H9 (cell line): ENCODE measurements at regions not wholly inside any gene's neighbourhood (a gene's known extent, or its start where the extent isn't known, plus 50 kb on each side); places are given as distances from the start of the nearest gene placed in this dataset.

Experiments
- DNase-seq: peaks from one replicate; pipeline ENCODE4 v3.0.0-alpha.2; 2017
- H2AFZ ChIP-seq: one replicate; pipeline ENCODE4 v1.6.1; 2013; ENCODE audit warnings: mild to moderate bottlenecking, low read length, control low read depth, moderate library complexity
- H2AK5ac ChIP-seq: 2 replicates; pipeline ENCODE4 v1.6.1; 2013; ENCODE audit warnings: low read length, control low read depth, mixed read lengths; ENCODE audit not compliant: insufficient read length
- H2BK120ac ChIP-seq: one replicate; pipeline ENCODE4 v1.6.1; 2013; ENCODE audit warnings: low read depth, mild to moderate bottlenecking, low read length, control low read depth, inconsistent platforms; ENCODE audit not compliant: poor library complexity, severe bottlenecking
- H2BK12ac ChIP-seq: 2 replicates; pipeline ENCODE4 v1.6.1; 2013; ENCODE audit warnings: low read length, control low read depth, mixed read lengths, low read depth; ENCODE audit not compliant: insufficient read length
- H2BK15ac ChIP-seq: 2 replicates; pipeline ENCODE4 v1.6.1; 2013; ENCODE audit warnings: low read depth, low read length, control low read depth
- H2BK20ac ChIP-seq: one replicate; pipeline ENCODE4 v1.6.1; 2013; ENCODE audit warnings: low read depth, mild to moderate bottlenecking, low read length, control low read depth, inconsistent platforms; ENCODE audit not compliant: poor library complexity, severe bottlenecking
- H2BK5ac ChIP-seq: 2 replicates; pipeline ENCODE4 v1.6.1; 2013; ENCODE audit warnings: low read length, control low read depth, mixed read lengths; ENCODE audit not compliant: insufficient read length
- H3K14ac ChIP-seq: 2 replicates; pipeline ENCODE4 v1.6.1; 2013; ENCODE audit warnings: low read length, control low read depth; ENCODE audit not compliant: insufficient read depth
- H3K18ac ChIP-seq: 2 replicates; pipeline ENCODE4 v1.6.1; 2013; ENCODE audit warnings: low read depth, mild to moderate bottlenecking, mixed read lengths, low read length, control low read depth; ENCODE audit not compliant: insufficient read length
- H3K23ac ChIP-seq: 2 replicates; pipeline ENCODE4 v1.6.1; 2013; ENCODE audit warnings: low read length, control low read depth, mixed read lengths, low read depth; ENCODE audit not compliant: insufficient read length
- H3K23me2 ChIP-seq: 2 replicates; pipeline ENCODE4 v1.6.1; 2013; ENCODE audit warnings: low read depth, mild to moderate bottlenecking, mixed read lengths, low read length, control low read depth; ENCODE audit not compliant: insufficient read length, poor library complexity, severe bottlenecking
- H3K27ac ChIP-seq: 2 replicates; pipeline ENCODE4 v1.5.1; 2013; ENCODE audit warnings: low read length, control low read depth, mixed read lengths, low read depth; ENCODE audit not compliant: insufficient read length
- H3K27me3 ChIP-seq: 2 replicates; pipeline ENCODE4 v1.6.1; 2013; ENCODE audit warnings: low read length, control low read depth, inconsistent platforms; ENCODE audit not compliant: insufficient read depth
- H3K4ac ChIP-seq: 2 replicates; pipeline ENCODE4 v1.6.1; 2013; ENCODE audit warnings: low read depth, mild to moderate bottlenecking, control low read depth, inconsistent platforms, low read length, moderate library complexity
- H3K4me1 ChIP-seq: 2 replicates; pipeline ENCODE4 v1.6.1; 2013; ENCODE audit warnings: low read length, control low read depth, inconsistent platforms; ENCODE audit not compliant: insufficient read depth
- H3K4me2 ChIP-seq: 2 replicates; pipeline ENCODE4 v1.6.1; 2013; ENCODE audit warnings: low read length, control low read depth, mixed read lengths; ENCODE audit not compliant: insufficient read length, insufficient read depth
- H3K56ac ChIP-seq: 2 replicates; pipeline ENCODE4 v1.6.1; 2013; ENCODE audit warnings: low read depth, mild to moderate bottlenecking, mixed read lengths, low read length, control low read depth; ENCODE audit not compliant: insufficient read length
- H3K79me1 ChIP-seq: 2 replicates; pipeline ENCODE4 v1.6.1; 2013; ENCODE audit warnings: low read depth, mild to moderate bottlenecking, moderate library complexity, low read length, control low read depth, inconsistent platforms; ENCODE audit not compliant: insufficient read depth, poor library complexity, severe bottlenecking
- H3K79me2 ChIP-seq: 2 replicates; pipeline ENCODE4 v1.6.1; 2013; ENCODE audit warnings: low read length, control low read depth, inconsistent platforms; ENCODE audit not compliant: insufficient read depth
- H3K9ac ChIP-seq: 2 replicates; pipeline ENCODE4 v1.6.1; 2013; ENCODE audit warnings: low read length, control low read depth, mixed read lengths; ENCODE audit not compliant: insufficient read length; ENCODE audit errors: extremely low read depth
- H3K9me3 ChIP-seq: one replicate; pipeline ENCODE4 v1.6.1; 2013; ENCODE audit warnings: low read depth, low read length, inconsistent platforms; ENCODE audit not compliant: control insufficient read depth
- H3T11ph ChIP-seq: one replicate; pipeline ENCODE4 v1.6.1; 2013; ENCODE audit warnings: mild to moderate bottlenecking, low read length, control low read depth, inconsistent platforms
- H4K20me1 ChIP-seq: one replicate; pipeline ENCODE4 v1.6.1; 2013; ENCODE audit not compliant: control insufficient read depth, insufficient read length, insufficient read depth
- H4K5ac ChIP-seq: 2 replicates; pipeline ENCODE4 v1.6.1; 2013; ENCODE audit warnings: low read depth, mild to moderate bottlenecking, mixed read lengths, low read length, control low read depth; ENCODE audit not compliant: insufficient read length
- H4K8ac ChIP-seq: replicated peaks from 2 replicates; pipeline ENCODE4 v1.6.1; 2013; ENCODE audit warnings: low read length, control low read depth, mixed read lengths, low read depth; ENCODE audit not compliant: insufficient read length
- H4K91ac ChIP-seq: 2 replicates; pipeline ENCODE4 v1.6.1; 2013; ENCODE audit warnings: low read depth, mild to moderate bottlenecking, moderate library complexity, mixed read lengths, low read length, control low read depth; ENCODE audit not compliant: insufficient read length
- H3K27ac Mint-ChIP-seq, 3 experiments: 2 replicates in 2 of 3; 3 replicates in 1 of 3; pipeline ENCODE4 v1.8.0; 2020 to 2021; ENCODE audit warnings: mixed read lengths in 3 of 3, mild to moderate bottlenecking in 1 of 3, moderate library complexity in 1 of 3
- H3K27me3 Mint-ChIP-seq: 2 replicates; pipeline ENCODE4 v1.8.0; 2021; ENCODE audit warnings: low read depth, mild to moderate bottlenecking, moderate library complexity, mixed read lengths
- H3K36me3 Mint-ChIP-seq, 3 experiments: 2 replicates in 2 of 3; 3 replicates in 1 of 3; pipeline ENCODE4 v1.8.0; 2020 to 2021; ENCODE audit warnings: low read depth in 3 of 3, mixed read lengths in 3 of 3; ENCODE audit not compliant: insufficient read depth in 1 of 3
- H3K4me1 Mint-ChIP-seq, 2 experiments: 2 replicates each; pipeline ENCODE4 v1.8.0; 2020; ENCODE audit warnings: mixed read lengths in 2 of 2
- H3K4me3 Mint-ChIP-seq, 2 experiments: 2 replicates in 1 of 2; 3 replicates in 1 of 2; pipeline ENCODE4 v1.8.0; 2020 to 2021; ENCODE audit warnings: mild to moderate bottlenecking in 2 of 2, mixed read lengths in 2 of 2, moderate library complexity in 1 of 2
- H3K9me3 Mint-ChIP-seq, 2 experiments: 2 replicates in 1 of 2; 3 replicates in 1 of 2; pipeline ENCODE4 v1.8.0; 2020; ENCODE audit warnings: mild to moderate bottlenecking in 2 of 2, mixed read lengths in 2 of 2, moderate library complexity in 1 of 2
- CTCF ChIP-seq: fragments of 200-600 bp; sonication (generic); conservative IDR thresholded peaks from 3 replicates; pipeline ENCODE4 v1.8.0; 2021; ENCODE audit warnings: antibody characterized with exemption, mild to moderate bottlenecking
- WGBS: extraction: QIAGEN DNeasy Blood & Tissue Kit; methylation state at CpG from one replicate; pipeline ENCODE4 v1.1.7; 2013; ENCODE audit warnings: missing lambda C conversion rate, low lambda C conversion rate, mixed read lengths; ENCODE audit not compliant: insufficient read length; ENCODE audit errors: extremely low coverage; 5-methylcytosine and 5-hydroxymethylcytosine counted together

GRCh38 chr1:148353461-148354283 is 129.4 kb downstream of the PPIAL4G start:
- peak; percentile 87 for DNase-seq
- Histone ChIP-seq H3K56ac (no peak overlapping the region), H3K18ac (no peak overlapping the region), H2BK12ac (no peak overlapping the region), H3K23ac (no peak overlapping the region), H3K27me3 (peaks cover 3% of the 10 kb centered on the region; the same call in 1 of the 2 replicates), H2BK120ac (no peak overlapping the region), H3K9ac (peak overlapping the region; percentile 23), H2BK15ac (no peak overlapping the region), H3K23me2 (peaks cover 15% of the 10 kb centered on the region), H3K4me2 (peak overlapping the region; percentile 77), H2AFZ (peak overlapping the region; percentile 14), H3K14ac (no peak overlapping the region), H4K91ac (no peak overlapping the region), H3K79me2 (no peaks in the 10 kb centered on the region), H3T11ph (no peak overlapping the region), H2BK20ac (no peak overlapping the region), H3K79me1 (no peaks in the 10 kb centered on the region), H4K5ac (no peak overlapping the region), H2BK5ac (no peak overlapping the region), H3K27ac (no peak overlapping the region), H4K20me1 (no peaks in the 10 kb centered on the region), H4K8ac (no peak overlapping the region), H3K4me1 (no peaks in the 10 kb centered on the region), H3K4ac (no peak overlapping the region), H2AK5ac (no peak overlapping the region), H3K9me3 (no peaks in the 10 kb centered on the region)
- H3K4me1 Mint-ChIP-seq: peaks cover 7 to 13% of the 10 kb centered on the region in 2 experiments
- peak overlapping the region in 1 of 3 experiments; percentile 63; a peak in 2 of 7 replicates for H3K27ac Mint-ChIP-seq
- H3K27me3 Mint-ChIP-seq: peaks cover 49% of the 10 kb centered on the region
- no peaks in the 10 kb centered on the region for H3K9me3 Mint-ChIP-seq
- H3K36me3 Mint-ChIP-seq: no peaks in the 10 kb centered on the region
- peak overlapping the region; percentile 69 to 86 for H3K4me3 Mint-ChIP-seq
- TF ChIP-seq CTCF: no peak
- no CpG with 5 or more reads among the region's 31 CpGs for WGBS
